HG03280 (cell line): ENCODE measurements at regions not wholly inside any gene's neighbourhood (a gene's known extent, or its start where the extent isn't known, plus 50 kb on each side); places are given as distances from the start of the nearest gene placed in this dataset.
A peak's percentile ranks its signal among the peaks of the same experiment; 100 is the strongest.
"Not testable (repeated sequence)": the region's sequence is repeated elsewhere in the genome, so short reads cannot be mapped to it uniquely, and the experiment has no call there.

Experiments used
- ATAC-seq: cut with Tn5 transposase; IDR thresholded peaks from one replicate; pipeline ENCODE4 v1.9.1; 2021; ENCODE audit warnings: mild to moderate bottlenecking, moderate library complexity; ENCODE audit not compliant: unreplicated experiment

- no peak for ATAC-seq
Observed at GRCh38 chrX:117843749-117844148, 272.9 kb downstream of the KLHL13 start.

- no peak for ATAC-seq
Observed at GRCh38 chrX:117840645-117841044, 276.0 kb downstream of the KLHL13 start.

GRCh38 chrX:117839544-117839943 lies 277.1 kb downstream of the KLHL13 start:
- ATAC-seq: no peak

GRCh38 chrX:117838581-117839331 lies 277.9 kb downstream of the KLHL13 start:
- ATAC-seq: no peak

GRCh38 chrX:117835034-117835433 lies 281.6 kb downstream of the KLHL13 start:
- ATAC-seq: no peak

GRCh38 chrX:117834076-117834475 lies 282.5 kb downstream of the KLHL13 start:
- no peak for ATAC-seq

- ATAC-seq: not testable (repeated sequence)
Observed at GRCh38 chrX:117821472-117821871, 295.1 kb downstream of the KLHL13 start.

GRCh38 chrX:117808426-117808825 lies 308.2 kb downstream of the KLHL13 start:
- ATAC-seq: no peak

GRCh38 chrX:117803463-117803862 lies 313.1 kb downstream of the KLHL13 start:
- no peak for ATAC-seq

GRCh38 chrX:117788339-117788738 lies 328.3 kb downstream of the KLHL13 start:
- ATAC-seq: no peak

- ATAC-seq: no peak
Observed at GRCh38 chrX:117771384-117771783, 345.2 kb downstream of the KLHL13 start.

GRCh38 chrX:117768861-117769604 lies 347.6 kb downstream of the KLHL13 start:
- no peak for ATAC-seq

GRCh38 chrX:117765211-117765610 lies 351.4 kb downstream of the KLHL13 start:
- ATAC-seq: no peak

GRCh38 chrX:117752745-117753144 lies 363.9 kb downstream of the KLHL13 start:
- ATAC-seq: peak; percentile 88

GRCh38 chrX:117751155-117751554 lies 365.5 kb downstream of the KLHL13 start:
- no peak for ATAC-seq

GRCh38 chrX:117744958-117745357 lies 371.7 kb downstream of the KLHL13 start:
- ATAC-seq: no peak

- no peak for ATAC-seq
Observed at GRCh38 chrX:117743469-117744251, 372.9 kb downstream of the KLHL13 start.

- ATAC-seq: no peak
Observed at GRCh38 chrX:117713411-117713810, 403.2 kb downstream of the KLHL13 start.

- ATAC-seq: no peak
Observed at GRCh38 chrX:117711782-117712181, 404.8 kb downstream of the KLHL13 start.

GRCh38 chrX:117707948-117708743 lies 408.5 kb downstream of the KLHL13 start:
- no peak for ATAC-seq

- no peak for ATAC-seq
Observed at GRCh38 chrX:117701050-117701449, 415.6 kb downstream of the KLHL13 start.
